Uterus (tissue), 2 donors: ENCODE measurements at regions not wholly inside any gene's neighbourhood (a gene's known extent, or its start where the extent isn't known, plus 50 kb on each side); places are given as distances from the start of the nearest gene placed in this dataset.

Experiments used
- CTCF ChIP-seq, 4 experiments: fragments of 200-600 bp in 2 of 4; fragments of 450-650 bp in 2 of 4; sonication (generic) in 2 of 4; IDR thresholded peaks; one replicate each; pipeline ENCODE4 v1.5.1; 2016 to 2019; ENCODE audit warnings: antibody characterized with exemption in 4 of 4, mild to moderate bottlenecking in 2 of 4, moderate library complexity in 1 of 4
- POLR2A ChIP-seq, 2 donors: fragments of 450-650 bp; IDR thresholded peaks; one replicate each; pipeline ENCODE4 v1.6.1; 2016; ENCODE audit warnings: antibody characterized with exemption in 2 of 2, mild to moderate bottlenecking in 1 of 2, moderate library complexity in 1 of 2

GRCh38 chr9:11743356-11743755 is 949.8 kb upstream of the TYRP1 start:
- TF ChIP-seq CTCF (IDR thresholded peaks at IDR 0.05) (no peak), POLR2A (IDR thresholded peaks at IDR 0.05) (no peak)
